ENCODE measurements at regions not wholly inside any gene's neighbourhood (a gene's known extent, or its start where the extent isn't known, plus 50 kb on each side); places are given as distances from the start of the nearest gene placed in this dataset.

DNA sequence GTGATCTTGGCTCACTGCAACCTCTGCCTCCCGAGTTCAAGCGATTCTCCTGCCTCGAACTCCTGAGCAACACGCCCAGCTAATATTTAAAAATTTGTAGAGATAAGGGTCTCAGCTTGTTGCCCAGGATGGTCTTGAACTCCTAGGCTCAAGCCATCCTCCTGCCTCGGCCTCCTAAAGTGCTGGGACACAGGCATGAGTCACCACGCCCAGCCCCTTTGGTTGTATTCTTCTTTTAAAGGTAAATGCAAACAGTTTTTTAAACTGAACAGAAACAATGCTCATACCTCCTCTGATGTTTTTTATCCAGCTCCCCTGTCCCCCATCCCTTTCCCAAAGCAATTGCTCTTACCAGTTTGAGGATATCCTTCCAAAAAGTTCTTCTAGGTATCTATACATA, 79.5 kb upstream of the DUSP5 start:
- Histone ChIP-seq H3K36me3 (ENCODE audit: insufficient read depth, low read length) (no peaks in the 10 kb centered on the region), H3K9me3 (ENCODE audit: low read length) (no peaks in the 10 kb centered on the region), H3K9ac (ENCODE audit: low read length) (no peak overlapping the region), H2AFZ (ENCODE audit: low read length) (no peak overlapping the region), H3K4me1 (ENCODE audit: low read length) (peaks cover 79% of the 10 kb centered on the region), H3K4me3 (ENCODE audit: low read length) (no peak overlapping the region), H3K27me3 (ENCODE audit: low read length) (no peaks in the 10 kb centered on the region), H3K27ac (ENCODE audit: low read length) (no peak overlapping the region), H3K9me2 (replicated peaks; ENCODE audit: insufficient read depth, low read length) (no peaks in the 10 kb centered on the region), H3K4me2 (ENCODE audit: low read depth, low read length, poor library complexity, severe bottlenecking) (no peak overlapping the region), H4K20me1 (ENCODE audit: insufficient read depth, low read depth, low read length) (no peaks in the 10 kb centered on the region), H3K79me2 (ENCODE audit: low read length) (no peaks in the 10 kb centered on the region)
- no peak for DNase-seq

DNA sequence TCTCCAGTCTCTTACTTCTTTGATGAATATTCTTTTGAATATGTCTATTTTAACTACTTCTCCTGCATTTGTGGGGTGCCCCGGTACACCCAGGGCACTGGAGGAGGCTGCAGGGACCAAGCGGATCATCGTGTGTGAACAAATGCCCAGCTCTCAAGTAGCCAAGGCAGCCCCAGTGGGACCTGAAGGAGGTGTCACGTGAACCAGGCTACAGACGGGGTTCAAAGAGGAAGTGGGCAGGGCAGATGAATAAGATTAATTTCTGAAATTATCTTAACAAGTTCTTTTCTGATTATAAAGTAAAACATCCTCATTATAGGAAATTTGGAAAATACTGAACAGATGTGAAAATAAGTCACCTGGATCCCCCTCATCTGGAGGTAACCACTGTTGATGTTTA, 78.4 kb upstream of the DUSP5 start:
- no peaks in the 10 kb centered on the region for H3K9me3 ChIP-seq (ENCODE audit: low read length)
- peaks cover 76% of the 10 kb centered on the region for H3K4me1 ChIP-seq (ENCODE audit: low read length)
- no peak overlapping the region for H3K27ac ChIP-seq (ENCODE audit: low read length)
- H3K79me2 ChIP-seq (ENCODE audit: low read length), result no peaks in the 10 kb centered on the region
- no peaks in the 10 kb centered on the region for H3K27me3 ChIP-seq (ENCODE audit: low read length)
- H2AFZ ChIP-seq (ENCODE audit: low read length), result no peak overlapping the region
- no peaks in the 10 kb centered on the region for H3K36me3 ChIP-seq (ENCODE audit: insufficient read depth, low read length)
- H3K4me2 ChIP-seq (ENCODE audit: low read depth, low read length, poor library complexity, severe bottlenecking), result peak overlapping the region; percentile 24
- H4K20me1 ChIP-seq (ENCODE audit: insufficient read depth, low read depth, low read length), result no peaks in the 10 kb centered on the region
- H3K9ac ChIP-seq (ENCODE audit: low read length), result no peak overlapping the region
- DNase-seq, result peak; percentile 78
- no peak overlapping the region for H3K4me3 ChIP-seq (ENCODE audit: low read length)
- no peaks in the 10 kb centered on the region for H3K9me2 ChIP-seq (replicated peaks; ENCODE audit: insufficient read depth, low read length)

DNA sequence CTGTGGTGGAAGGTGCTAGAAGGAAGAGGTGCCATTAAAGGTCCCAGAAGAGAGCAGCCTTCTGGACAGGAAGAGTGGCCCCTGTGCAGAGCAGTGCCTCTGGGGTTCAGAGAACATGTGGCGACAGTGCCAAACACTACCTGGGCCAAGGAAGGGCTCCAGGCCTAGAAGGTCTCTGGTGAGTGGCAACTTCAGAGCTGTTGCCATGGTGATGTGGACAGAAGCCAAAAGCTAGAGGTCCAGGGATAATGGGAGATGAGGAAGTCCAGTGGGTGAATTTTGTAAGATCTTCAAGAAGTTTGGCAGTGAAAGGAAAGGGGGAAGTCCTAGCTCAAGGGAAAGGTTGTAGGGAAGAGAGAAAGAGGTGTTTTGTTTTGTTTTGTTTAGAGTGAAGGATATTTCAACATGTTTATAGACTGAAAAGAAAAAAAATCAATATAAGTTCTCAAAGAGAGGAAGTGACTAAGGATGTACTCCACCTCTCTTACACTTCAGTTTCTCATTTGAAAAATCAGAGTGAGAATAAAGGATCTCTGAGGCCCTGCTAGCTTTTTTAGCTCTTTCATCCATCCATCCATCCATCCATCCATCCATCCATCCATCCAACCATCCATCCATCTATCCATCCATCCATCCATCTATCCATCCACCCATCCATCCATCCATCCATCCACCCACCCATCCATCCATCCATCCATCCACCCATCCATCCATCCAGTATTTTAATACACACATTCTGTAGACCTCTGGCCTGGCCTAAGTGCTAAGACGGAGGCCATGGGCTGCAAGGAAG, 77.1 kb upstream of the DUSP5 start:
- no peaks in the 10 kb centered on the region for H3K9me3 ChIP-seq (ENCODE audit: low read length)
- H3K4me3 ChIP-seq (ENCODE audit: low read length), result no peak overlapping the region
- no peak overlapping the region for H2AFZ ChIP-seq (ENCODE audit: low read length)
- no peaks in the 10 kb centered on the region for H3K79me2 ChIP-seq (ENCODE audit: low read length)
- no peaks in the 10 kb centered on the region for H3K36me3 ChIP-seq (ENCODE audit: insufficient read depth, low read length)
- H3K27me3 ChIP-seq (ENCODE audit: low read length), result no peaks in the 10 kb centered on the region
- no peaks in the 10 kb centered on the region for H3K9me2 ChIP-seq (replicated peaks; ENCODE audit: insufficient read depth, low read length)
- H3K4me1 ChIP-seq (ENCODE audit: low read length), result peaks cover 64% of the 10 kb centered on the region
- H3K4me2 ChIP-seq (ENCODE audit: low read depth, low read length, poor library complexity, severe bottlenecking), result no peak overlapping the region
- peak overlapping the region; percentile 55; the same call in 1 of the 2 replicates for H3K27ac ChIP-seq (ENCODE audit: low read length)
- DNase-seq, result peak; percentile 55
- no peaks in the 10 kb centered on the region for H4K20me1 ChIP-seq (ENCODE audit: insufficient read depth, low read depth, low read length)
- peak overlapping the region; percentile 34 for H3K9ac ChIP-seq (ENCODE audit: low read length)

DNA sequence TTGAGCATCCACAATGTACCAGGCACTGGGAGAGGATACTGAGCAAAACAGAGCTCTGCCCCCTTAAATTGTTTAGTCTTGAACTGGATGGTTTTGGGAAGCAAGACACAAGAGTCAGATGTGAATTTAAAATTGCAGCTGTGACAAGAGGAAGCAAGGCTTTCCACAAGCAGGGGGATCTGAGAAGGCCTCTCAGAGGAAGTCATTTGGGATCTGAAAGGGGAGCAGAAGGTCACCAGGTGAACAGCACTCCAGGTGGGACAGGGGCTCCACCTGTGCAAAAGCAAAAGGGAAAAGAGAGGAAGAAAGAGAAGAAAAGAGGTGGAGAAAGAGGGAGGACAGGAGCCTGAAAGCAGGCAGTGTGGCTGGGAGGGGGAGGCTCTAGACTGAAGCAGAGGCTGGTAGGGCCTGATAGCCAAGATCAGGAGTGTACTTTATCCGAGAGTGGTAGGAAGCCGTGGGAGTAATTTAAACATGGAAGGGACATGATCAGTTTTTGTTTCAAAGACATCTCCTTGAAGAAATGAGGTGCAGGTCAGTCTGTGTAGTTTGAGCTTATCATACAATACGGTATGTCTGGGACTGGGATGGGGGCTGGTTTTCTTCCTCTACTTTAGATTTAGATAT, 76.1 kb upstream of the DUSP5 start:
- H3K9me2 ChIP-seq (replicated peaks; ENCODE audit: insufficient read depth, low read length), result no peaks in the 10 kb centered on the region
- peaks cover 63% of the 10 kb centered on the region for H3K4me1 ChIP-seq (ENCODE audit: low read length)
- no peaks in the 10 kb centered on the region for H3K9me3 ChIP-seq (ENCODE audit: low read length)
- DNase-seq, result peak; percentile 54
- H3K27me3 ChIP-seq (ENCODE audit: low read length), result no peaks in the 10 kb centered on the region
- H3K4me3 ChIP-seq (ENCODE audit: low read length), result no peak overlapping the region
- H3K27ac ChIP-seq (ENCODE audit: low read length), result peak overlapping the region; percentile 55
- H3K4me2 ChIP-seq (ENCODE audit: low read depth, low read length, poor library complexity, severe bottlenecking), result peak overlapping the region; percentile 14
- H2AFZ ChIP-seq (ENCODE audit: low read length), result 0 out of 2 replicates have a peak overlapping the region, but pooled peaks have one; percentile 7
- no peaks in the 10 kb centered on the region for H3K79me2 ChIP-seq (ENCODE audit: low read length)
- H3K36me3 ChIP-seq (ENCODE audit: insufficient read depth, low read length), result no peaks in the 10 kb centered on the region
- peak overlapping the region; percentile 34 for H3K9ac ChIP-seq (ENCODE audit: low read length)
- no peaks in the 10 kb centered on the region for H4K20me1 ChIP-seq (ENCODE audit: insufficient read depth, low read depth, low read length)

DNA sequence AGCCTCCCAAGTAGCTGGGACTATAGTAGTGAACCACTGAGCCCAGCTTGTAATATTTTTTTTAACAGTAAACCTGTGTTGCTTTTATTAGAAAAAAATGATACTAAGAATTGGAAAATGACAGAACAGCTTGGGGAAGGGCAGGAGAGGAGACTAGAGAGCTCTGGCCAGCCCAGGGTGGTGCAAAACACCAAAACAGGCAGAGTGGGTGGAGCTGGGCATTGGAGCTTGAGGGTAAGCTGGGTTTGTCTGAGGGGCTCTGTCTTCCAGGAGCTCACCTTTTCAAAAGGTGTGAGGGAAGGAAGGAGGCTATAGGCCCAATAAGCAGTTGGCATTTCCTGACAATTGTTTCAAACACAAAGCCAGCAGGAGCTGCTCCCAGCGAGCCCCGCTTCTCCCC, 75.2 kb upstream of the DUSP5 start:
- Histone ChIP-seq H3K27ac (ENCODE audit: low read length) (no peak overlapping the region), H3K27me3 (ENCODE audit: low read length) (no peaks in the 10 kb centered on the region), H2AFZ (ENCODE audit: low read length) (no peak overlapping the region), H3K4me3 (ENCODE audit: low read length) (no peak overlapping the region), H3K9me3 (ENCODE audit: low read length) (no peaks in the 10 kb centered on the region), H3K9ac (ENCODE audit: low read length) (no peak overlapping the region), H3K36me3 (ENCODE audit: insufficient read depth, low read length) (no peaks in the 10 kb centered on the region), H4K20me1 (ENCODE audit: insufficient read depth, low read depth, low read length) (no peaks in the 10 kb centered on the region), H3K9me2 (replicated peaks; ENCODE audit: insufficient read depth, low read length) (no peaks in the 10 kb centered on the region), H3K79me2 (ENCODE audit: low read length) (no peaks in the 10 kb centered on the region), H3K4me1 (ENCODE audit: low read length) (peaks cover 65% of the 10 kb centered on the region), H3K4me2 (ENCODE audit: low read depth, low read length, poor library complexity, severe bottlenecking) (no peak overlapping the region)
- DNase-seq, result no peak

DNA sequence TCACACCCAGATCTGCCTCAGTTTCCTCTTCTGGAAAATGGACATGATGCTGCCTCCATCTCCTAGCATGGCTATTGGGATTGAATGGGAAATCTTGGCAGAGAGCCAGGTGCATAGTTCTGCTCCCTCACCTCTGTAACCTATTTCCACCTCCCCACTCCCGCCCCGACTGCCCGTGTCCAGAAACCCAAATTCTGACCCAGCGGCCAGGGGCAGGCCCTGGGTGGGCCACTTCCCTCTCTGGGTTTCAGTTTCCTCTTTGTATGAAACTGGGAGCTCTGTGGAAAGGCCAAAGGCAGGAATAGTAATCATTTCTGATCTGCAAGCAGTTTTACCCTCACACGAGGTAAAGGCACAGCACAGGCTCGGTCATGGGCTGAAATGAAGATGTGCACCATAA, 74.1 kb upstream of the DUSP5 start:
- Histone ChIP-seq H3K9me3 (ENCODE audit: low read length) (no peaks in the 10 kb centered on the region), H3K4me2 (ENCODE audit: low read depth, low read length, poor library complexity, severe bottlenecking) (no peak overlapping the region), H3K36me3 (ENCODE audit: insufficient read depth, low read length) (no peaks in the 10 kb centered on the region), H3K4me1 (ENCODE audit: low read length) (peaks cover 65% of the 10 kb centered on the region), H3K9me2 (replicated peaks; ENCODE audit: insufficient read depth, low read length) (no peaks in the 10 kb centered on the region), H2AFZ (ENCODE audit: low read length) (no peak overlapping the region), H3K27me3 (ENCODE audit: low read length) (no peaks in the 10 kb centered on the region), H3K9ac (ENCODE audit: low read length) (no peak overlapping the region), H3K27ac (ENCODE audit: low read length) (no peak overlapping the region), H4K20me1 (ENCODE audit: insufficient read depth, low read depth, low read length) (no peaks in the 10 kb centered on the region), H3K4me3 (ENCODE audit: low read length) (no peak overlapping the region), H3K79me2 (ENCODE audit: low read length) (no peaks in the 10 kb centered on the region)
- no peak for DNase-seq

DNA sequence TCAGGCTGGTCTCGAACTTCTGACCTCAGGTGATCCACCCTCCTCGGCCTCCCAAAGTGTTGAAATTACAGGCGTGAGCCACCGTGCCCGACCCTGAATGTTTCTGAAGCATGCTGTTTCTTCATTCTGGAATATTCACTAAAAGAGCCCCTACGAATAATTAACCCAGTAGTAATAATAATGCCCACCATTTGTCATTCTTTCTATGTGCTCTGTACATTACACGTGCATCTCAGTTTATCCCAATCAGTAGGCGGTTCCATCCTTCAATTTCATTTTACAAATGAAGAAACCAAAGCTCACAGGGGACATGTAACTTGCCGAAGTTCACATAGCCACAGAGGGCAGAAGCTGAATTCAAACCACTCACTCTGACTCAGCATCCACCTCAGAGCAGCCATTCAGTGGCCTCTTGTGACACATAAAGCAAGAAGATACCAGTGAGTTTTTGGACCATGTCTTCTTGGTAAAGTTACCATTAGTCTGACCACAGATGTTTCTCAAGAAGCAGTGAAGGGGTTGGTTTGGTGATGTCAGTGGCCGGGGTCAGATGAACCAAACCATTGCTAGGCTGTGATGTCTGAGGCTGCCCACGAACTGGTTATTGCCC, 71.9 kb upstream of the DUSP5 start:
- Histone ChIP-seq H3K9ac (ENCODE audit: low read length) (no peak overlapping the region), H3K36me3 (ENCODE audit: insufficient read depth, low read length) (no peaks in the 10 kb centered on the region), H3K4me1 (ENCODE audit: low read length) (peaks cover 45% of the 10 kb centered on the region), H4K20me1 (ENCODE audit: insufficient read depth, low read depth, low read length) (no peaks in the 10 kb centered on the region), H3K27me3 (ENCODE audit: low read length) (no peaks in the 10 kb centered on the region), H3K9me2 (replicated peaks; ENCODE audit: insufficient read depth, low read length) (no peaks in the 10 kb centered on the region), H3K4me3 (ENCODE audit: low read length) (no peak overlapping the region), H3K79me2 (ENCODE audit: low read length) (no peaks in the 10 kb centered on the region), H3K27ac (ENCODE audit: low read length) (no peak overlapping the region), H3K4me2 (ENCODE audit: low read depth, low read length, poor library complexity, severe bottlenecking) (no peak overlapping the region), H3K9me3 (ENCODE audit: low read length) (no peaks in the 10 kb centered on the region), H2AFZ (ENCODE audit: low read length) (no peak overlapping the region)
- peak; percentile 54 for DNase-seq

All from Karpas-422 (cell line).